Activated CD4-positive, alpha-beta memory T cell treated with anti-CD3 and anti-CD28 coated beads for 36 hours (primary cell): ENCODE measurements at regions not wholly inside any gene's neighbourhood (a gene's known extent, or its start where the extent isn't known, plus 50 kb on each side); places are given as distances from the start of the nearest gene placed in this dataset.

Experiments used
- CTCF ChIA-PET: fragments of 350-600 bp; sonication (Branson Sonifier 250); formaldehyde crosslinking; loops from one replicate; lab custom pipeline; 2021; ENCODE audit warnings: antibody characterized with exemption, inconsistent platforms; lab: Charles Lee
- POLR2A ChIA-PET: fragments of 350-600 bp; sonication (Branson Sonifier 250); formaldehyde crosslinking; loops from one replicate; lab custom pipeline; 2021; ENCODE audit warnings: antibody characterized with exemption; lab: Charles Lee
- DNase-seq: peaks from one replicate; pipeline ENCODE4 v3.0.0-alpha.2; 2020
- H3K27ac Mint-ChIP-seq: one replicate; pipeline ENCODE4 v1.8.0; 2021; ENCODE audit warnings: mixed read lengths
- H3K27me3 Mint-ChIP-seq: one replicate; pipeline ENCODE4 v1.8.0; 2021; ENCODE audit warnings: mixed read lengths
- H3K36me3 Mint-ChIP-seq: one replicate; pipeline ENCODE4 v1.8.0; 2021; ENCODE audit warnings: mixed read lengths
- H3K4me1 Mint-ChIP-seq: one replicate; pipeline ENCODE4 v1.8.0; 2021; ENCODE audit warnings: low read depth, mixed read lengths
- H3K4me3 Mint-ChIP-seq: one replicate; pipeline ENCODE4 v1.8.0; 2021; ENCODE audit warnings: mild to moderate bottlenecking, mixed read lengths
- H3K9me3 Mint-ChIP-seq: one replicate; pipeline ENCODE4 v1.8.0; 2021; ENCODE audit warnings: mixed read lengths
- intact Hi-C: fragments of 100-400 bp; cut with micrococcal nuclease; formaldehyde crosslinking; loops from one replicate; pipeline ENCODE4 v1.15.1; 2023

GRCh38 chr6:160934157-160934556, 57.4 kb upstream of the MAP3K4 start:
- Mint-ChIP-seq H3K4me1 (peaks cover 4% of the 10 kb centered on the region), H3K27me3 (peaks cover 26% of the 10 kb centered on the region), H3K27ac (no peak overlapping the region), H3K36me3 (no peaks in the 10 kb centered on the region), H3K9me3 (no peaks in the 10 kb centered on the region), H3K4me3 (no peak overlapping the region)
- intact Hi-C loops = loop anchor here (10.0 kb wide), 1 partner anchor 161 kb away; no protein-coding TSS in a partner anchor
- POLR2A ChIA-PET = no interaction called here
- CTCF ChIA-PET = interaction anchor here (0.6 to 10.6 kb wide), 4 partner anchors 9 to 438 kb away, joined by 3 to 380 read pairs (median 6); no protein-coding TSS in a partner anchor
- no peak for DNase-seq

- Mint-ChIP-seq H3K9me3 (no peaks in the 10 kb centered on the region), H3K27me3 (peaks cover 25% of the 10 kb centered on the region), H3K36me3 (no peaks in the 10 kb centered on the region), H3K4me3 (no peak overlapping the region), H3K27ac (no peak overlapping the region), H3K4me1 (no peaks in the 10 kb centered on the region)
- ChIA-PET POLR2A (no interaction called here), CTCF (interaction anchor here (0.9 kb wide), 1 partner anchor 434 kb away, joined by 4 read pairs; no protein-coding TSS in a partner anchor)
- no peak for DNase-seq
- intact Hi-C loops = no loop called here
Measured at GRCh38 chr6:160940197-160940596, 51.4 kb upstream of the MAP3K4 start.
